ENCODE measurements at regions not wholly inside any gene's neighbourhood (a gene's known extent, or its start where the extent isn't known, plus 50 kb on each side); places are given as distances from the start of the nearest gene placed in this dataset.
"Not testable (repeated sequence)": the region's sequence is repeated elsewhere in the genome, so short reads cannot be mapped to it uniquely, and the experiment has no call there.

GRCh38 chrY:9619541-9619940 is 91.9 kb downstream of the TSPY10 start:
- DNase-seq (ENCODE audit: missing footprints) (no peak), ATAC-seq (no peak)
- intact Hi-C loops (cut with DNase I) = no loop called here

GRCh38 chrY:9623196-9623595 is 95.5 kb downstream of the TSPY10 start:
- DNase-seq (ENCODE audit: missing footprints) (no peak), ATAC-seq (no peak)
- intact Hi-C loops (cut with DNase I) = no loop called here

GRCh38 chrY:9640595-9641132 is 113.0 kb downstream of the TSPY10 start:
- DNase-seq (ENCODE audit: missing footprints); intact Hi-C loops (cut with DNase I); ATAC-seq: not testable (repeated sequence)

- DNase-seq (ENCODE audit: missing footprints); ATAC-seq; intact Hi-C loops (cut with DNase I): not testable (repeated sequence)
Observed at GRCh38 chrY:9666204-9666603, 138.5 kb downstream of the TSPY10 start.

GRCh38 chrY:9692481-9692880 is 164.8 kb downstream of the TSPY10 start:
- intact Hi-C loops (cut with DNase I); ATAC-seq; DNase-seq (ENCODE audit: missing footprints): not testable (repeated sequence)

GRCh38 chrY:9716932-9717331 is 189.3 kb downstream of the TSPY10 start:
- intact Hi-C loops (cut with DNase I); ATAC-seq; DNase-seq (ENCODE audit: missing footprints): not testable (repeated sequence)

- DNase-seq (ENCODE audit: missing footprints); intact Hi-C loops (cut with DNase I): not testable (repeated sequence)
- ATAC-seq = peak; percentile 52
Observed at GRCh38 chrY:9718803-9719202, 191.1 kb downstream of the TSPY10 start.

- ATAC-seq = peak; percentile 48
- intact Hi-C loops (cut with DNase I); DNase-seq (ENCODE audit: missing footprints): not testable (repeated sequence)
Observed at GRCh38 chrY:9719616-9720015, 191.9 kb downstream of the TSPY10 start.

GRCh38 chrY:9737626-9738025 is 209.9 kb downstream of the TSPY10 start:
- intact Hi-C loops (cut with DNase I); ATAC-seq; DNase-seq (ENCODE audit: missing footprints): not testable (repeated sequence)

GRCh38 chrY:9755975-9756374 is 228.3 kb downstream of the TSPY10 start:
- ATAC-seq = peak; percentile 28
- intact Hi-C loops (cut with DNase I); DNase-seq (ENCODE audit: missing footprints): not testable (repeated sequence)

GRCh38 chrY:9757488-9757887 is 229.8 kb downstream of the TSPY10 start:
- intact Hi-C loops (cut with DNase I); DNase-seq (ENCODE audit: missing footprints); ATAC-seq: not testable (repeated sequence)

GRCh38 chrY:9762443-9762842 is 234.8 kb downstream of the TSPY10 start:
- ATAC-seq; intact Hi-C loops (cut with DNase I); DNase-seq (ENCODE audit: missing footprints): not testable (repeated sequence)

GRCh38 chrY:9769312-9769711 is 241.6 kb downstream of the TSPY10 start:
- intact Hi-C loops (cut with DNase I); ATAC-seq; DNase-seq (ENCODE audit: missing footprints): not testable (repeated sequence)

GRCh38 chrY:9771086-9771485 is 243.4 kb downstream of the TSPY10 start:
- DNase-seq (ENCODE audit: missing footprints); ATAC-seq; intact Hi-C loops (cut with DNase I): not testable (repeated sequence)

GRCh38 chrY:9772120-9772519 is 244.4 kb downstream of the TSPY10 start:
- ATAC-seq; intact Hi-C loops (cut with DNase I); DNase-seq (ENCODE audit: missing footprints): not testable (repeated sequence)

- intact Hi-C loops (cut with DNase I); DNase-seq (ENCODE audit: missing footprints); ATAC-seq: not testable (repeated sequence)
Observed at GRCh38 chrY:9774765-9775164, 247.1 kb downstream of the TSPY10 start.

- ATAC-seq; intact Hi-C loops (cut with DNase I); DNase-seq (ENCODE audit: missing footprints): not testable (repeated sequence)
Observed at GRCh38 chrY:9775657-9776056, 248.0 kb downstream of the TSPY10 start.

- ATAC-seq; DNase-seq (ENCODE audit: missing footprints); intact Hi-C loops (cut with DNase I): not testable (repeated sequence)
Observed at GRCh38 chrY:9781548-9781947, 253.9 kb downstream of the TSPY10 start.

- DNase-seq (ENCODE audit: missing footprints); intact Hi-C loops (cut with DNase I); ATAC-seq: not testable (repeated sequence)
Observed at GRCh38 chrY:9797881-9798280, 270.2 kb downstream of the TSPY10 start.

- intact Hi-C loops (cut with DNase I) = no loop called here
- ATAC-seq (no peak), DNase-seq (ENCODE audit: missing footprints) (no peak)
Observed at GRCh38 chrY:9805235-9805634, 277.6 kb downstream of the TSPY10 start.
